ENCODE measurements at regions not wholly inside any gene's neighbourhood (a gene's known extent, or its start where the extent isn't known, plus 50 kb on each side); places are given as distances from the start of the nearest gene placed in this dataset.

GRCh38 chr14:22497671-22498093 is 91.3 kb downstream of the DAD1 start:
- DNase-seq (ENCODE audit: low spot score in 2 of 2): no peak
- H3K4me3 ChIP-seq: no peak overlapping the region
- no peak for TF ChIP-seq POLR2A (IDR thresholded peaks at IDR 0.05)
- no peak for TF ChIP-seq CTCF (IDR thresholded peaks at IDR 0.05)
- TF ChIP-seq POLR2AphosphoS5 (IDR thresholded peaks at IDR 0.05): no peak
- TF ChIP-seq EP300 (IDR thresholded peaks at IDR 0.05): no peak
- no peaks in the 10 kb centered on the region for H3K27me3 ChIP-seq
- H3K36me3 ChIP-seq: no peaks in the 10 kb centered on the region
- H3K4me1 ChIP-seq: peaks cover 62% of the 10 kb centered on the region
- H3K9me3 ChIP-seq: no peaks in the 10 kb centered on the region
- WGBS: 48% methylated on average over 5 of the region's 5 CpGs
- H3K27ac ChIP-seq: peak overlapping the region; percentile 82

- Histone ChIP-seq H3K27me3 (no peaks in the 10 kb centered on the region), H3K27ac (peak overlapping the region; percentile 82), H3K4me3 (no peak overlapping the region), H3K9me3 (no peaks in the 10 kb centered on the region), H3K4me1 (peaks cover 62% of the 10 kb centered on the region), H3K36me3 (no peaks in the 10 kb centered on the region)
- DNase-seq (ENCODE audit: low spot score in 2 of 2): no peak
- TF ChIP-seq POLR2A (IDR thresholded peaks at IDR 0.05) (no peak), CTCF (IDR thresholded peaks at IDR 0.05) (no peak), EP300 (IDR thresholded peaks at IDR 0.05) (no peak), POLR2AphosphoS5 (IDR thresholded peaks at IDR 0.05) (no peak)
- 94% methylated on average over 2 of the region's 2 CpGs for WGBS
These were observed 91.9 kb downstream of the DAD1 start for GRCh38 chr14:22497144-22497423.

- Histone ChIP-seq H3K36me3 (no peaks in the 10 kb centered on the region), H3K9me3 (no peaks in the 10 kb centered on the region), H3K4me1 (peaks cover 71% of the 10 kb centered on the region), H3K27ac (peak overlapping the region; percentile 75), H3K4me3 (no peak overlapping the region), H3K27me3 (no peaks in the 10 kb centered on the region)
- 68% methylated on average over 5 of the region's 5 CpGs for WGBS
- no peak for TF ChIP-seq CTCF (IDR thresholded peaks at IDR 0.05)
- TF ChIP-seq POLR2AphosphoS5 (IDR thresholded peaks at IDR 0.05): no peak
- no peak for TF ChIP-seq EP300 (IDR thresholded peaks at IDR 0.05)
- no peak for TF ChIP-seq POLR2A (IDR thresholded peaks at IDR 0.05)
- DNase-seq (ENCODE audit: low spot score in 2 of 2): no peak
These were observed 94.4 kb downstream of the DAD1 start for GRCh38 chr14:22494486-22495135.

- Histone ChIP-seq H3K4me1 (peaks cover 79% of the 10 kb centered on the region), H3K27me3 (no peaks in the 10 kb centered on the region), H3K27ac (peak overlapping the region; percentile 75), H3K4me3 (no peak overlapping the region), H3K9me3 (no peaks in the 10 kb centered on the region), H3K36me3 (no peaks in the 10 kb centered on the region)
- DNase-seq (ENCODE audit: low spot score in 2 of 2): no peak
- TF ChIP-seq POLR2AphosphoS5 (IDR thresholded peaks at IDR 0.05) (no peak), POLR2A (IDR thresholded peaks at IDR 0.05) (no peak), CTCF (IDR thresholded peaks at IDR 0.05) (no peak), EP300 (IDR thresholded peaks at IDR 0.05) (no peak)
- WGBS: 71% methylated on average over 2 of the region's 2 CpGs
These were observed 95.3 kb downstream of the DAD1 start for GRCh38 chr14:22493753-22494152.

GRCh38 chr14:22492622-22493542 is 96.1 kb downstream of the DAD1 start:
- H3K4me1 ChIP-seq: peaks cover 76% of the 10 kb centered on the region
- no peak for DNase-seq (ENCODE audit: low spot score in 2 of 2)
- H3K4me3 ChIP-seq: no peak overlapping the region
- 55% methylated on average over 15 of the region's 15 CpGs for WGBS
- H3K27ac ChIP-seq: peak overlapping the region; percentile 78
- no peaks in the 10 kb centered on the region for H3K9me3 ChIP-seq
- no peak for TF ChIP-seq POLR2A (IDR thresholded peaks at IDR 0.05)
- no peaks in the 10 kb centered on the region for H3K36me3 ChIP-seq
- no peaks in the 10 kb centered on the region for H3K27me3 ChIP-seq
